Breast epithelium (tissue), 4 donors: ENCODE measurements at regions not wholly inside any gene's neighbourhood (a gene's known extent, or its start where the extent isn't known, plus 50 kb on each side); places are given as distances from the start of the nearest gene placed in this dataset.

ENCODE experiments used
- DNase-seq, 2 donors: peaks; one replicate each; pipeline ENCODE4 v3.0.0-alpha.2; 2019; ENCODE audit warnings: low spot score in 2 of 2
- H3K27ac ChIP-seq, 2 donors: fragments of 200-600 bp; sonication (generic) in 1 of 2; one replicate each; pipeline ENCODE4 v1.5.1; 2016 to 2019; ENCODE audit warnings: mild to moderate bottlenecking in 1 of 2
- H3K27me3 ChIP-seq, 2 donors: fragments of 200-600 bp; sonication (generic) in 1 of 2; one replicate each; pipeline versions ENCODE4 v1.5.1 to v1.6.0; 2017 to 2019; ENCODE audit warnings: control low read depth in 1 of 2, mild to moderate bottlenecking in 1 of 2
- H3K36me3 ChIP-seq: fragments of 200-600 bp; one replicate; pipeline ENCODE4 v1.5.1; 2019
- H3K4me1 ChIP-seq, 2 donors: fragments of 200-600 bp; sonication (generic); one replicate each; pipeline ENCODE4 v1.5.1; 2016 to 2019; ENCODE audit warnings: control low read depth in 1 of 2
- H3K4me3 ChIP-seq, 3 donors: fragments of 200-600 bp; sonication (generic); 1 replicate in 2 of 3; 2 replicates in 1 of 3; pipeline ENCODE4 v1.5.1; 2016 to 2019; ENCODE audit warnings: mild to moderate bottlenecking in 3 of 3, moderate library complexity in 2 of 3
- H3K9me3 ChIP-seq, 2 donors: fragments of 200-600 bp; sonication (generic) in 1 of 2; one replicate each; pipeline ENCODE4 v1.5.1; 2016 to 2019; ENCODE audit warnings: control low read depth in 1 of 2
- CTCF ChIP-seq, 3 donors: fragments of 450-650 bp; IDR thresholded peaks; one replicate each; pipeline ENCODE4 v1.5.1; 2016 to 2017; ENCODE audit warnings: antibody characterized with exemption in 3 of 3, mild to moderate bottlenecking in 3 of 3, moderate library complexity in 3 of 3
- POLR2A ChIP-seq: fragments of 450-650 bp; IDR thresholded peaks from one replicate; pipeline ENCODE4 v1.6.1; 2016; ENCODE audit warnings: antibody characterized with exemption, mild to moderate bottlenecking, moderate library complexity
- POLR2AphosphoS5 ChIP-seq, 3 donors: sonication (generic); formaldehyde crosslinking; IDR thresholded peaks; one replicate each; pipeline ENCODE4 v1.6.1; 2017; ENCODE audit warnings: antibody characterized with exemption in 3 of 3
- intact Hi-C: fragments of 100-400 bp; cut with DNase I; formaldehyde crosslinking; loops from one replicate; pipeline ENCODE4 v1.15.1; 2023; ENCODE audit warnings: low total_unique reads

GRCh38 chr3:72131899-72132298 lies 347.0 kb upstream of the PROK2 start:
- no peak for TF ChIP-seq CTCF (IDR thresholded peaks at IDR 0.05)
- no peak for TF ChIP-seq POLR2AphosphoS5 (IDR thresholded peaks at IDR 0.05)
- no peak for TF ChIP-seq POLR2A
- no peak for DNase-seq
- Histone ChIP-seq H3K27me3 (no peaks in the 10 kb centered on the region), H3K4me3 (no peak overlapping the region), H3K9me3 (no peaks in the 10 kb centered on the region), H3K4me1 (no peaks in the 10 kb centered on the region), H3K27ac (no peak overlapping the region), H3K36me3 (no peaks in the 10 kb centered on the region)
- intact Hi-C loops, result no loop called here

- intact Hi-C loops, result no loop called here
- no peak for DNase-seq
- no peaks in the 10 kb centered on the region for H3K4me1 ChIP-seq
- no peaks in the 10 kb centered on the region for H3K27me3 ChIP-seq
- no peak overlapping the region for H3K4me3 ChIP-seq
- H3K36me3 ChIP-seq, result no peaks in the 10 kb centered on the region
- H3K9me3 ChIP-seq, result no peaks in the 10 kb centered on the region
- H3K27ac ChIP-seq, result no peak overlapping the region
- TF ChIP-seq POLR2A (no peak), CTCF (IDR thresholded peaks at IDR 0.05) (no peak), POLR2AphosphoS5 (IDR thresholded peaks at IDR 0.05) (no peak)
These were observed 345.6 kb upstream of the PROK2 start for GRCh38 chr3:72130565-72130964.

DNA sequence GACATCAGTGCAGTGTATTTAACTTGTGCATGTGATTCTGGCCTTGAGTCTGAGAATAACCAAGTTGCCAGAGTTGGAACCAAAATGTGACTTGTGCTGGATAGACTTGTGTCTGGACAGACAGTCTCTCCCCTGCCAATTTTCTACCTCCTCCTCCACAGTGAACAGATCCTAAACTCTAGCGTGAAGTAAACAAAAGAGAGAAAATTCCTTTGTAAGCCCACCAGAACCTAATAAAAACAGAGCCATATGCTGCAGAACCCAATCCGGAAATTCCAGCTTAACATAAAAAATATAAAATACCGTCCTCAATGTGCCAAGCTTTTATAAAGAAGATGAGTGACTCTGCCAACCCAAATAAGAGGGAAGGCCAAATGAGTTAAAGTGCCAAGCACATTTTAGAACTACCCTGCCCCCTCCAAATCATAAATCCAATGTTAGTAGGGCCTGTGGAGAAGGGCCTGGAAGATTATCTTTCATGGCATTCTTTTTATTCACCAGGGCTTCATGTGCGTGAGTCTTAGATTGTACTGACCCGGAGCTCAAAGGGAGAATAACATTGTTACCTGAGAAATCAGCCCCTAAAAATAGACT lies 344.6 kb upstream of the PROK2 start:
- no peaks in the 10 kb centered on the region for H3K9me3 ChIP-seq
- intact Hi-C loops, result no loop called here
- H3K4me1 ChIP-seq, result no peaks in the 10 kb centered on the region
- DNase-seq, result no peak
- no peak for TF ChIP-seq POLR2AphosphoS5 (IDR thresholded peaks at IDR 0.05)
- H3K27me3 ChIP-seq, result no peaks in the 10 kb centered on the region
- H3K4me3 ChIP-seq, result no peak overlapping the region
- H3K36me3 ChIP-seq, result no peaks in the 10 kb centered on the region
- peak overlapping the region in 1 of 2 donors; percentile 5 for H3K27ac ChIP-seq

GRCh38 chr3:72128921-72129320 lies 344.0 kb upstream of the PROK2 start:
- Histone ChIP-seq H3K27me3 (no peaks in the 10 kb centered on the region), H3K4me3 (no peak overlapping the region), H3K27ac (no peak overlapping the region), H3K9me3 (no peaks in the 10 kb centered on the region), H3K36me3 (no peaks in the 10 kb centered on the region), H3K4me1 (no peaks in the 10 kb centered on the region)
- no peak for DNase-seq
- TF ChIP-seq CTCF (IDR thresholded peaks at IDR 0.05), result no peak
- no peak for TF ChIP-seq POLR2A
- no peak for TF ChIP-seq POLR2AphosphoS5 (IDR thresholded peaks at IDR 0.05)
- intact Hi-C loops, result no loop called here

DNA sequence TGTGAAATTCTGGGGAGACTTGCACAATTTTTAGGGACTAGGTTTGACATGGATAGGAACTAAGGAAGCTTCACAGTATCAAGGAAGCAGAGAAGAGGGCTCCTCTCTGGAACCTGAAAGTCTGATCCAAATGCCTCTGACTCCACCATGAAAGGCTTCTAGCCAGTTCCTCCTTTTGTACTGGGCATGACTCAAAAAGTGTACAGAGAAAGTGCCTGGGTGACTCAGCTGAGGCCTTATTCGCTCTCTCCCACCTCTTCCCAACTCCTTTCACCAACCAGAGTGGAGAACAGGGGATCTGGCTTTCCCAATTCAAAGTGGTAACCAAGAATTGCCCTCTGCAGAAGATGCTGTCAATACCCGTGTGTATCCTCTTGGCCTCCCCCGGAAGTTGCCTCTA lies 342.9 kb upstream of the PROK2 start:
- Histone ChIP-seq H3K27ac (no peak overlapping the region), H3K36me3 (no peaks in the 10 kb centered on the region), H3K9me3 (no peaks in the 10 kb centered on the region), H3K4me3 (no peak overlapping the region), H3K4me1 (no peaks in the 10 kb centered on the region), H3K27me3 (no peaks in the 10 kb centered on the region)
- intact Hi-C loops, result no loop called here
- no peak for DNase-seq
- no peak for TF ChIP-seq POLR2AphosphoS5 (IDR thresholded peaks at IDR 0.05)
- TF ChIP-seq POLR2A, result no peak
- no peak for TF ChIP-seq CTCF (IDR thresholded peaks at IDR 0.05)

DNA sequence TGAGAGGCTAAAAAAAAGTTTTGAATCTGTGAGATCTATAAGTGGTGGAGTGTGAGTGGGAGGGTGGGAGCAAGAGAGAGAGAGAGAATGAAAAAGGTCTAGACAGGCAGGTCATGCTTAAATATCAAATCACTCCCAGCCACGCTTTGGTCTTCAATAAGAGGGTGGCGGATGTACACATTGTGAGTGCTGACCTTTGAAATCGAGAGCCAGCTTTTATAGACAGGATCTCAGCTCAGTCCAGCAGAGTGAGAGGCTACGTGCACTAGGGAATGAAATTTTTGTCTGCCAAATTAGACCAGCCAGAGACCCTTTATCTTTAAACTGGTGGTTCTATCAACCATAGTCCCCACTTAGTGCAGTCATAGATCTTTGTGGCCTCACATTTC lies 342.3 kb upstream of the PROK2 start:
- Histone ChIP-seq H3K4me1 (no peaks in the 10 kb centered on the region), H3K27ac (no peak overlapping the region), H3K27me3 (no peaks in the 10 kb centered on the region), H3K36me3 (no peaks in the 10 kb centered on the region), H3K4me3 (no peak overlapping the region), H3K9me3 (no peaks in the 10 kb centered on the region)
- DNase-seq, result no peak
- TF ChIP-seq POLR2AphosphoS5 (IDR thresholded peaks at IDR 0.05), result no peak
- intact Hi-C loops, result no loop called here
